ENCODE measurements at regions not wholly inside any gene's neighbourhood (a gene's known extent, or its start where the extent isn't known, plus 50 kb on each side); places are given as distances from the start of the nearest gene placed in this dataset.

- TF ChIP-seq CTCF (conservative IDR thresholded peaks at IDR 0.05 in 1 of 2, IDR thresholded peaks at IDR 0.05 in 1 of 2; ENCODE audit: low read depth in 1 of 2, low read length in 2 of 2) (no peak), EZH2 (IDR thresholded peaks at IDR 0.05; ENCODE audit: low read length, missing control alignments) (no peak)
Measured at GRCh38 chr15:62407962-62408361, 242.9 kb upstream of the C2CD4B start.

Data from fibroblast of lung (primary cell).